Breast epithelium (tissue), 4 donors: ENCODE measurements at regions not wholly inside any gene's neighbourhood (a gene's known extent, or its start where the extent isn't known, plus 50 kb on each side); places are given as distances from the start of the nearest gene placed in this dataset.

Source experiments
- DNase-seq, 2 donors: peaks; one replicate each; pipeline ENCODE4 v3.0.0-alpha.2; 2019; ENCODE audit warnings: low spot score in 2 of 2
- H3K27ac ChIP-seq, 2 donors: fragments of 200-600 bp; sonication (generic) in 1 of 2; one replicate each; pipeline ENCODE4 v1.5.1; 2016 to 2019; ENCODE audit warnings: mild to moderate bottlenecking in 1 of 2
- H3K27me3 ChIP-seq, 2 donors: fragments of 200-600 bp; sonication (generic) in 1 of 2; one replicate each; pipeline versions ENCODE4 v1.5.1 to v1.6.0; 2017 to 2019; ENCODE audit warnings: control low read depth in 1 of 2, mild to moderate bottlenecking in 1 of 2
- H3K36me3 ChIP-seq: fragments of 200-600 bp; one replicate; pipeline ENCODE4 v1.5.1; 2019
- H3K4me1 ChIP-seq, 2 donors: fragments of 200-600 bp; sonication (generic); one replicate each; pipeline ENCODE4 v1.5.1; 2016 to 2019; ENCODE audit warnings: control low read depth in 1 of 2
- H3K4me3 ChIP-seq, 3 donors: fragments of 200-600 bp; sonication (generic); 1 replicate in 2 of 3; 2 replicates in 1 of 3; pipeline ENCODE4 v1.5.1; 2016 to 2019; ENCODE audit warnings: mild to moderate bottlenecking in 3 of 3, moderate library complexity in 2 of 3
- H3K9me3 ChIP-seq, 2 donors: fragments of 200-600 bp; sonication (generic) in 1 of 2; one replicate each; pipeline ENCODE4 v1.5.1; 2016 to 2019; ENCODE audit warnings: control low read depth in 1 of 2
- CTCF ChIP-seq, 3 donors: fragments of 450-650 bp; IDR thresholded peaks; one replicate each; pipeline ENCODE4 v1.5.1; 2016 to 2017; ENCODE audit warnings: antibody characterized with exemption in 3 of 3, mild to moderate bottlenecking in 3 of 3, moderate library complexity in 3 of 3
- POLR2A ChIP-seq: fragments of 450-650 bp; IDR thresholded peaks from one replicate; pipeline ENCODE4 v1.6.1; 2016; ENCODE audit warnings: antibody characterized with exemption, mild to moderate bottlenecking, moderate library complexity
- POLR2AphosphoS5 ChIP-seq, 3 donors: sonication (generic); formaldehyde crosslinking; IDR thresholded peaks; one replicate each; pipeline ENCODE4 v1.6.1; 2017; ENCODE audit warnings: antibody characterized with exemption in 3 of 3
- intact Hi-C: fragments of 100-400 bp; cut with DNase I; formaldehyde crosslinking; loops from one replicate; pipeline ENCODE4 v1.15.1; 2023; ENCODE audit warnings: low total_unique reads

GRCh38 chr2:150909090-150909489 lies 352.6 kb downstream of the RBM43 start:
- H3K27ac ChIP-seq, result no peak overlapping the region
- no peaks in the 10 kb centered on the region for H3K36me3 ChIP-seq
- H3K4me1 ChIP-seq, result no peaks in the 10 kb centered on the region
- no peaks in the 10 kb centered on the region for H3K9me3 ChIP-seq
- no peak for TF ChIP-seq POLR2AphosphoS5 (IDR thresholded peaks at IDR 0.05)
- TF ChIP-seq POLR2A, result no peak
- no peak for TF ChIP-seq CTCF (IDR thresholded peaks at IDR 0.05)
- no peak for DNase-seq
- no peaks in the 10 kb centered on the region for H3K27me3 ChIP-seq
- H3K4me3 ChIP-seq, result no peak overlapping the region
- intact Hi-C loops, result no loop called here

DNA sequence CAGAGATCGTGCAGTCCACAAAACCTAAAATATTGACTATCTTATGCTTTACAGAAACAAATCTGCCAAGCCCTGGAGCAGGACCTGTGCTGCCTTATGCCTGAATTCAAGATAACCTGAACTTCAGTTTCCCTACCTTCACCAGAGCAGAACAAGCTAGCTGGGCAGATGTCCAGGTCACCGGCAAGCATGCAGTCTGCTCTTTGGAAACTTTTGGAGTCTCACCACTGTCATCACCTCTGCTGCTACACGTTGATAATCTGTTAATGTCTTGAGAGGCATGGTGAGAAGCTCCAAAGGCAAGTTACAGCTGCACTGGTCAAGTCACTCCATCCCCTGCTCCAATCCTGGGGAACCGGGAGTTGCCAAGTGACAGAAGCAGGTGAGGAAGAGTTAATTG lies 354.2 kb downstream of the RBM43 start:
- Histone ChIP-seq H3K9me3 (no peaks in the 10 kb centered on the region), H3K27ac (no peak overlapping the region), H3K36me3 (no peaks in the 10 kb centered on the region), H3K4me1 (no peaks in the 10 kb centered on the region), H3K27me3 (no peaks in the 10 kb centered on the region), H3K4me3 (no peak overlapping the region)
- intact Hi-C loops, result no loop called here
- no peak for DNase-seq
- TF ChIP-seq POLR2AphosphoS5 (IDR thresholded peaks at IDR 0.05), result no peak

GRCh38 chr2:150903461-150903860 lies 358.2 kb downstream of the RBM43 start:
- Histone ChIP-seq H3K4me3 (no peak overlapping the region), H3K27me3 (no peaks in the 10 kb centered on the region), H3K4me1 (no peaks in the 10 kb centered on the region), H3K36me3 (no peaks in the 10 kb centered on the region), H3K9me3 (peaks cover 0 to 9% of the 10 kb centered on the region in 2 donors), H3K27ac (no peak overlapping the region)
- intact Hi-C loops, result no loop called here
- TF ChIP-seq CTCF (IDR thresholded peaks at IDR 0.05), result no peak
- TF ChIP-seq POLR2A, result no peak
- no peak for TF ChIP-seq POLR2AphosphoS5 (IDR thresholded peaks at IDR 0.05)
- no peak for DNase-seq

DNA sequence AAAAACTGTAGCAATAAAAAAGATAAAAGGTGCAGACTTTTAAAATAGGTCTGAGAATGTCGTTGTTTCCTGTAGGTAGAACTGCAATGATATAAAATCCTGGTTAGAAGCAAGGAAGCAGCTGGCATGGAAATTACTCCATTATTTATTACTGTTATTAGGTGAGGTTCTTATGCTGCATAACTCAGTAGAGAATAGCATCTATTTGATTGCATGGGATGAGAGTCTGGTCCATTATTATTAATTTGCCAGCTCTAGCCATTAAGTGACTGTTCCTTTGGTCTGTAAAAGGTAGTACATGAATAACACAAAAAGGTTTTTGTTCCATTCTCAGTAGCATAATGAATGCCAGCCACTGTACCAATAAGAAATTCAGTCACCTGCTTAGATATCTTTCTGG lies 358.6 kb downstream of the RBM43 start:
- Histone ChIP-seq H3K4me1 (no peaks in the 10 kb centered on the region), H3K27ac (no peak overlapping the region), H3K36me3 (no peaks in the 10 kb centered on the region), H3K4me3 (no peak overlapping the region), H3K9me3 (peaks cover 0 to 9% of the 10 kb centered on the region in 2 donors), H3K27me3 (no peaks in the 10 kb centered on the region)
- no peak for DNase-seq
- TF ChIP-seq CTCF (IDR thresholded peaks at IDR 0.05) (no peak), POLR2AphosphoS5 (IDR thresholded peaks at IDR 0.05) (no peak), POLR2A (no peak)
- intact Hi-C loops, result no loop called here

DNA sequence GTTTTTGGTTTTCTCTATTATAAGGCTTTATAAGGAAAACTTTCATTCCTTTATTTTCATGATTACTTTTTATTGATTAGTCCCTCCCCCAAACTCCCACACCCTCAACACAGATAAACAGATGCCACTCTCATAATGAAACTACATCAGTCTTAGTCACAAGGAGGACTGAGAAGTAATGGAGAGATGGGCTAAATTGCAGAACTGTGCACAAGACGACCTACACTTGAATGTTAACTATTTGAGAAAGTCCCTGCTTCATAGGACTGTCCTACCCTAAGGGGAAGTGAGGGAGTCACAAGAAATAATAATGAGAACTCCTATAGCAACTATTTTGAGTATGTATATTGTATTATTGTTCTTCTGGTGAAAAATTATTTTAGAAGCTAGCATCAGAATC lies 360.8 kb downstream of the RBM43 start:
- Histone ChIP-seq H3K27me3 (no peaks in the 10 kb centered on the region), H3K9me3 (peaks cover 0 to 9% of the 10 kb centered on the region in 2 donors), H3K4me1 (no peaks in the 10 kb centered on the region), H3K4me3 (no peak overlapping the region), H3K27ac (no peak overlapping the region), H3K36me3 (no peaks in the 10 kb centered on the region)
- intact Hi-C loops, result no loop called here
- TF ChIP-seq POLR2AphosphoS5 (IDR thresholded peaks at IDR 0.05) (no peak), POLR2A (no peak)
- DNase-seq, result no peak

GRCh38 chr2:150895968-150896367 lies 365.7 kb downstream of the RBM43 start:
- intact Hi-C loops, result no loop called here
- peaks cover 0 to 9% of the 10 kb centered on the region in 2 donors for H3K9me3 ChIP-seq
- H3K4me3 ChIP-seq, result no peak overlapping the region
- TF ChIP-seq CTCF (IDR thresholded peaks at IDR 0.05) (no peak), POLR2A (no peak), POLR2AphosphoS5 (IDR thresholded peaks at IDR 0.05) (no peak)
- H3K4me1 ChIP-seq, result no peaks in the 10 kb centered on the region
- H3K27me3 ChIP-seq, result no peaks in the 10 kb centered on the region
- no peaks in the 10 kb centered on the region for H3K36me3 ChIP-seq
- DNase-seq, result no peak
- H3K27ac ChIP-seq, result no peak overlapping the region
